Fibroblast of skin of right quadriceps (primary cell): ENCODE measurements at regions not wholly inside any gene's neighbourhood (a gene's known extent, or its start where the extent isn't known, plus 50 kb on each side); places are given as distances from the start of the nearest gene placed in this dataset.
"Not testable (repeated sequence)": the region's sequence is repeated elsewhere in the genome, so short reads cannot be mapped to it uniquely, and the experiment has no call there.

Experiments
- DNase-seq: peaks from one replicate; pipeline ENCODE4 v3.0.0-alpha.2; 2013

GRCh38 chr11:103733889-103734288 lies 302.6 kb upstream of the DDI1 start:
- DNase-seq: no peak

DNA sequence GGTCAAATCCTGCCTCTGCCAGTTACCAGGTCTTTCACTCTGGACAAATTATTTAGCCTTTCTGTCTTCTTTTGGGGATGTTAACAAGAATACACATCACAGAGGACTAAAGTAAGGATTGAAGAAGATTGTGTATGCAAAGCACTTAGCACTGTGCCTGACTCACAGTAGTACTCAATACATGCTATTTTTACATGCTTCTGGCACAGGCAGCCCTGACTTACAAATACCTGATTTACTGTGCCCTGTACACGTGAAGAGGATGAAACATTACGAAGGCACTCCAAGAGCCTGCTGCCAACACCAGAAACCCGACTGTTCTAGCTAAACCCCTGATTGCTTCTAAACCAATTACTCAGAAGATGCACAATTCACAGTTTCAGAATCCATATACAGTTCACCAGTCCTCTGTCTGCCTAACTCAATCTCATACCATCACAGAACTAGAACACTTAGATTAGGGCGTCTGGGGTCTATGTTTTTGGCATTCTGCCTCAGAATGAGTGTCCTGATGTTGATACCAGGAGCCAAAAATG lies 300.9 kb upstream of the DDI1 start:
- no peak for DNase-seq

DNA sequence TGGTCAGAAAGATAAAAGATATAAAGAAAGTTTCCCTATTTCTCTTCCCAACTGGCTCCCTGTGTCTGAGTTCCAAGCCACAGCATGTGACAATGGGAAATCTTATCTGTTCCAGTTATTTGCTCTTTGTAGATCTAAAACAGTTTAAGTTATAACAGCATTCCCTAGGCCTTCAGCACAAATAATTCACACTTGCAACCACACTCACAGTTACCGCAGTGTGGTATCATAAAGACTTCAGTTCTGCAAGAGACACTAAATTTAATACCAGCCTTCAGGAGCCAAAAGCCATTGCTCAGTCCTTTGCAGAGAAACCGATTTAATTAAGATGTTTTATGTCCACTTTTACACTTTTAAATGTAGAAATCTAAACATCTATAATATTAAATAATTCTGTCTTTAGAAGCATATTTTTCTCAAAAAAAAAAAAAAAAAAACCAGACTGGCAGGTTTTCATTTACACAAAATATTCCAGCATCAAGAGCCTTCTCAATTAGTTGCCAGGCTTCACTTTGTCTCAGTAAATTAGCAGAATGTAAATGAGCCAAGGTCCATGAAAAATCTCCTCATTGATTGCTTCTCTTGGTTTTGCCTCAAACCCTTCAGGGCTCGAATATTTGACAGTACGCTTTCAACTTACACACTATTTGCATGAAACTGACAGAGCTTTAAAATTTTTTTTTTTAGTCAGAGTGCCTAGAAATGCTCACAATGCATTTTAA lies 300.0 kb upstream of the DDI1 start:
- no peak for DNase-seq

- DNase-seq: no peak
These were observed 299.3 kb upstream of the DDI1 start for GRCh38 chr11:103737037-103737622.

GRCh38 chr11:103737747-103738146 lies 298.7 kb upstream of the DDI1 start:
- DNase-seq: no peak

DNA sequence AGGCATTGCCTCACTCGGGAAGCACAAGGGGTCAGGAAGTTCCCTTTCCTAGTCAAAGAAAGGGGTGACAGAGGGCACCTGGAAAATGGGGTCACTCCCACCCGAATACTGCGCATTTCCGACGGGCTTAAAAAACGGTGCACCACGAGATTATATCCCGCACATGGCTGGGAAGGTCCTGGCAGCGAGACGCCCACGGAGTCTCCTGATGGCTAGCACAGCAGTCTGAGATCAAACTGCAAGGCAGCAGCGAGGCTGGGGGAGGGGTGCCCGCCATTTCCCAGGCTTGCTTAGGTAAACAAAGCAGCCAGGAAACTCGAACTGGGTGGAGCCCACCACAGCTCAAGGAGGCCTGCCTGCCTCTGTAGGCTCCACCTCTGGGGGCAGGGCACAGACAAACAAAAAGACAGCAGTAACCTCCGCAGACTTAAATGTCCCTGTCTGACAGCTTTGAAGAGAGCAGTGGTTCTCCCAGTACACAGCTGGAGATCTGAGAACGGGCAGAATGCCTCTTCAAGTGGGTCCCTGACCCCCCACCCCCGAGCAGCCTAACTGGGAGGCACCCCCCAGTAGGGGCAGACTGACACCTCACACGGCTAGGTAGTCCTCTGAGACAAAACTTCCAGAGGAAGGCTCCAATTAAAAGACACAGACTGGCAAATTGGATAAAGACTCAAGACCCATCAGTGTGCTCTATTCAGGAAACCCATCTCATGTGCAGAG lies 297.2 kb upstream of the DDI1 start:
- DNase-seq: not testable (repeated sequence)

GRCh38 chr11:103744496-103745153 lies 291.8 kb upstream of the DDI1 start:
- DNase-seq: no peak

DNA sequence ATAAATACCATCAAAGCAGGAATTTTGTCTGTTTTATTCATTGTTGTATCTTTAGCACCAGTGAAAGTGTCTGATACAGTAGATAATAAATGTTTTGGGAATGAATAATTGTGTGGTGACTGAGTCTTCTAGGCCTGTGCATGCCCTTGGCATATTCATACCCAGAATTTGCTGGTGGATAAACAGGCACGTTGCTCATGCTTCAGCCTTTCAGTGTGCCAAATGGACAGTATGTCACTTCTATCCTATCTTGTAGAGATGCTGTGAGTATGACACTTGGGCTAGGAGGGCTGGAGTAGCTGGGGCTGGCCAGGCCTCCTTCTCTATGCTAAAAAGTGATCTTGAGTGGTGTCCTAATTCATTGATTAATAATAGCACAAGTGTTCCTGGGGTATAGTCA lies 287.3 kb upstream of the DDI1 start:
- no peak for DNase-seq

- no peak for DNase-seq
These were observed 267.6 kb upstream of the DDI1 start for GRCh38 chr11:103768816-103769215.

- DNase-seq: peak; percentile 78
These were observed 263.4 kb upstream of the DDI1 start for GRCh38 chr11:103773059-103773458.

DNA sequence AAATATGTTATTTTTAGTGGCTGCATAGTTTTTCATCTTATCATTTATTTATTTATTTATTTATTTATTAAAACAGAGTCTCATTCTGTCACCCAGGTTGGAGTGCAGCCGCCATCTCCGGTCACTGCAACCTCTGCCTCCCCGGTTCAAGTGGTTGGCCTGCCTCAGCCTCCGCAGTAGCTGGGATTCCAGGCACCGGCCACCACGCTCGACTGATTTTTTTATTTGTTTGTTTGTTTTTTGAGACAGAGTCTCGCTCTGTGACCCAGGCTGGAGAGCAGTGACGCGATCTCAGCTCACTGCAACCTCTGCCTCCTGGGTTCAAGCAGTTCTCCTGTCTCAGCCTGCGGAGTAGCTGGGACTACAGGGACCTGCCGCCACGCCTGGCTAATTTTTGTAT lies 262.9 kb upstream of the DDI1 start:
- no peak for DNase-seq

DNA sequence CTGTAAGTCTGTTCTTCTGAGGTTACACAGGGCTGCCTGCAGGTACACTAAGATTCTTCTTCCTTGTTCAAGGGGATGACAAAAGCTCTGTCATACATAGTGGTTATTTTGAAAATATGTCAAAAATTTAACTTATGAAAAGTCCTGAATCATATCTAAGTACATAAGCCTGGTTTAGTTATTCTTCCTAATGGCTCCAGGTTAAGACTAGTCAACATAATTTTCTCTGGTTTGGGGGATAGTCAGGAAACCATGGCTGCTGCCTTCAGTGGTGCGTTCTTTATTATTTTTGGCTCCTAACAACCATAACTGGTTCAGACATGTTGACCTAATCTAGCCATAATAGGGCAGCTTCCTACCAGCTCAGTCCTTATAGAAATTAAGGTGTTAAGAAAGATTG lies 257.4 kb upstream of the DDI1 start:
- DNase-seq: peak; percentile 5

DNA sequence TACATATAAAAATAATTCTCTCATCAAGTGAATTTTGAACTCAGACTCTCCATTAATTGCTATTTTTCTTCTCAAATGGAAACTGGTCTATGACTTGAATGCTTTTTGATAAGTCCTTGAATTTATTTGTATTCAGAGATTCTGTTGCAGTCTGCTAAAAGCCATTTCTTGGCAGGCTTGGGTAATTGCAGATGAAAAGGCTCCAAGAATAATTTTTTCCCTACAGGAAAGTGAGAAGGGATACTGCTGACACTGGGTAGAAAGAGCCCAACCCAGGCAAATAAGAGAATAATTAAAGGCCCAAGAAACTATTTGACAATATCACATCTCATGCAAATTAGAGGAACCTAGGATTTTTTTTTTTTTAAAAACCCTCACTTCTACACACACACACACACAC lies 246.5 kb upstream of the DDI1 start:
- DNase-seq: no peak

DNA sequence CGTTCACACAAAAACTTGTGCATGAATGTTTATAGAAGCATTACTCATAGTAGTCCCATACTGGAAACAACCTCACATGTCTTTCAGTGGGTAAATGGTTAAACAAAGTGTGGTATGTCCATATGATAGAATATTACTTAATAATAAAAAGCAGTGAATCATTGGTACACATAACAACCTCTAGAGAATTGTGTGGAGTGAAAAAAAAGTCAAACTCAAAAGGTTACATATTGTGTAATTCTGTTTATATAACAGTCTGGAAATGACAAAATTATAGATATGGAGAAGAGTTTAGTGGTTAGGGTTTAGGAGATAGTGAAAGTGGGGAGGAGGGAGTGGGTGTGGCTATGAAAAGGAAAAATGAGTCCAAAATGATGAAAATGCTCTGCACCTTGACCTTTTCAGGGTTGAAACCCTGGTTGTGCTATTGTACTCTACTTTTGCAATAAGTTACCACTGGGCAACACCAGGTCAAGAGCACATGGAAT lies 243.4 kb upstream of the DDI1 start:
- no peak for DNase-seq

- DNase-seq: peak; percentile 65
These were observed 242.2 kb upstream of the DDI1 start for GRCh38 chr11:103794262-103794661.

GRCh38 chr11:103798026-103798425 lies 238.4 kb upstream of the DDI1 start:
- peak; percentile 71 for DNase-seq

- DNase-seq: no peak
These were observed 238.0 kb upstream of the DDI1 start for GRCh38 chr11:103798446-103798845.

- no peak for DNase-seq
These were observed 235.9 kb upstream of the DDI1 start for GRCh38 chr11:103800406-103801114.

- DNase-seq: peak; percentile 54
These were observed 233.4 kb upstream of the DDI1 start for GRCh38 chr11:103803062-103803461.

DNA sequence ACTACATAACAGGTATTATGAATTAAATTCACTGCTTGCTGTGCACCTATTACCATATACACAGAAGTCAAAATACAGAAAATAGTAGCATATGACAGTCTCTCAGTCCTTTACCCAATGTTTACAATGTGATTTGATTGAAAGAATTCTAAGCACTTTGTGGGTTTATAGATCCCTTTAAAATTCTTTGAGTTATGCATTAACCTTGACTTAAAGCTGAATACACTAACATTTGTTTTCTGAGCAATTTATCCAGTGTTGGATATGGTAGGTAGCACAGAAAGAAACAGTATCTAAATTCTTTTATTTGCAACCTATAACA lies 230.8 kb upstream of the DDI1 start:
- DNase-seq: no peak

DNA sequence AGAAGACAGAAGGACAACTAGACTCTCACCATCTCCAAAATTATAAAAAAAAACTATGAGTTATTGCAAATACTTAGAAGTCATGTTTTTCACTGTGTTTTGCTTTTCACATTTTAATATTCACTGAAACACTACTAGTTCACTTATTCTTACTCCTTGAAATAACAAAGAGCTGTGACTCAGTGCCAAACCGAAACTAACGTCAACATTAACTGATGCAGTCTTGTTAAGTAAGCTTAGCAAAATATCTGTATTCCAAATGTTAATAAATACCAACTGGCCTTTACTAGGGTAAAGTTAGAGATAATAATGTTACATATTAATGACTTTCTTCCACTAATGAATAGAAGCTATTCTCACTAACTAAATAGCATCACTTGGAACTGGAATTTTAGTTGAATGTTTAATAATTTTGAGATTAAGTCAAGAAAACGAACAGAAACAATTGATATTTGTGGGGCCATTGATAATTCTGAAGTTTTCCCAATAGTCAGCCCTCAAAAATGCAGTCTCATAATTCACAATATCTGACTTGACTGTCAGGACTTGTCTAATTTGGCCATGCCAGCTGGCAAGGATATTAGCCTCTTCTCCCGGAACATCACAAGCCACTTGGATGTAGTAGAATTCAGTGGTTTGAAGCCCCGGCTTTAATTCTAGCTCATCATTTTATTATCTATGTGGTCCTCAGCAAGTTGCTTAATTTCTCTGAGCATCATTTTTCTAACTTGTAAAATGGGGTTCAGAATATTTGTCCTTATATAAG lies 230.1 kb upstream of the DDI1 start:
- DNase-seq: peak; percentile 71

- peak; percentile 47 for DNase-seq
These were observed 228.6 kb upstream of the DDI1 start for GRCh38 chr11:103807806-103808205.
